GM12878 (cell line): ENCODE measurements at regions not wholly inside any gene's neighbourhood (a gene's known extent, or its start where the extent isn't known, plus 50 kb on each side); places are given as distances from the start of the nearest gene placed in this dataset.

Experiments
- ATAC-seq: fragments of 200-7000 bp; cut with Tn5 transposase; 3 replicates; pipeline ENCODE4 v1.9.1; 2020; ENCODE audit warnings: mild to moderate bottlenecking, moderate library complexity
- BruUV-seq: library from RNA; stranded (reverse); fragments of 400-500 nt; replicated peaks from 2 replicates; lab custom pipeline; 2021; lab: Mats Ljungman, UMichigan
- CTCF ChIA-PET: fragments of 300-600 bp; sonication (Branson Sonifier 250); formaldehyde crosslinking; extraction: SDS; loops from one replicate; lab custom pipeline; 2021; ENCODE audit warnings: inconsistent platforms; lab: Yijun Ruan, JAX
- POLR2A ChIA-PET: fragments of 350-600 bp; formaldehyde crosslinking; extraction: SDS; loops from one replicate; lab custom pipeline; 2021; ENCODE audit warnings: inconsistent platforms; lab: Charles Lee
- RAD21 ChIA-PET: fragments of 300-600 bp; sonication (Branson Sonifier 250); formaldehyde crosslinking; loops from one replicate; lab custom pipeline; 2023; ENCODE audit warnings: antibody characterized with exemption; ENCODE audit not compliant: unreplicated experiment; lab: Charles Lee
- SMC1A ChIA-PET: fragments of 300-600 bp; sonication (Branson Sonifier 250); formaldehyde crosslinking; loops from one replicate; lab custom pipeline; 2023; ENCODE audit not compliant: unreplicated experiment, uncharacterized antibody; lab: Charles Lee
- DNase-seq: peaks from one replicate; pipeline ENCODE4 v3.0.0-alpha.2; 2011; ENCODE audit warnings: low read depth, low spot score
- FAIRE-seq: peaks from 3 replicates; lab custom pipeline; 2011; peaks lifted over from hg19 to GRCh38; lab: Jason Lieb, UNC
- H2AFZ ChIP-seq: 2 replicates; pipeline ENCODE4 v1.6.0; 2011; ENCODE audit warnings: low read depth, low read length, control low read depth; ENCODE audit not compliant: control insufficient read depth
- H3K27ac ChIP-seq: 2 replicates; pipeline ENCODE4 v1.5.1; 2011; ENCODE audit warnings: control low read depth; ENCODE audit not compliant: control insufficient read depth, insufficient read depth
- H3K27me3 ChIP-seq, 2 experiments: replicated peaks in 1 of 2; 2 replicates each; pipeline versions ENCODE4 v1.6.0 to v1.6.1; 2011; ENCODE audit warnings: low read length in 1 of 2; ENCODE audit not compliant: control insufficient read depth in 2 of 2, insufficient read depth in 2 of 2
- H3K36me3 ChIP-seq, 2 experiments: 2 replicates each; pipeline ENCODE4 v1.5.1; 2011; ENCODE audit warnings: low read length in 1 of 2; ENCODE audit not compliant: control insufficient read depth in 2 of 2, insufficient read depth in 2 of 2
- H3K4me1 ChIP-seq: 2 replicates; pipeline ENCODE4 v1.6.1; 2011; ENCODE audit warnings: mild to moderate bottlenecking, low read length, moderate library complexity, mixed read lengths; ENCODE audit not compliant: control insufficient read depth, insufficient read depth
- H3K4me2 ChIP-seq: 2 replicates; pipeline ENCODE4 v1.6.0; 2011; ENCODE audit warnings: control low read depth; ENCODE audit not compliant: control insufficient read depth, insufficient read depth
- H3K4me3 ChIP-seq: fragments of 200-600 bp; sonication (generic); 2 replicates; pipeline ENCODE4 v1.5.1; 2016
- H3K79me2 ChIP-seq: 2 replicates; pipeline ENCODE4 v1.6.0; 2011; ENCODE audit warnings: low read length; ENCODE audit not compliant: control insufficient read depth, insufficient read depth
- H3K9ac ChIP-seq: 2 replicates; pipeline ENCODE4 v1.8.0; 2011; ENCODE audit warnings: low read length, control low read depth, mixed read lengths; ENCODE audit not compliant: control insufficient read depth, insufficient read depth
- H3K9me3 ChIP-seq: replicated peaks from 3 replicates; pipeline ENCODE4 v1.5.1; 2011; ENCODE audit warnings: mild to moderate bottlenecking, low read length; ENCODE audit not compliant: control insufficient read depth, insufficient read depth
- H4K20me1 ChIP-seq: 2 replicates; pipeline ENCODE4 v1.6.0; 2011; ENCODE audit not compliant: control insufficient read depth, insufficient read depth
- ASH2L ChIP-seq: fragments of 300-600, 200-600 bp; sonication (generic); IDR thresholded peaks from 2 replicates; pipeline ENCODE4 v1.6.1; 2017; ENCODE audit warnings: low read depth, mild to moderate bottlenecking, borderline replicate concordance
- CBX3 ChIP-seq: fragments of 200-600 bp; sonication (generic); IDR thresholded peaks from 2 replicates; pipeline ENCODE4 v1.6.1; 2016; ENCODE audit warnings: low read depth, borderline replicate concordance
- CBX5 ChIP-seq: sonication (generic); IDR thresholded peaks from 2 replicates; pipeline ENCODE4 v1.6.1; 2016; ENCODE audit warnings: low read depth, moderate library complexity, mild to moderate bottlenecking, inconsistent platforms
- EP300 ChIP-seq, 2 experiments: fragments of 150-350 bp in 1 of 2; IDR thresholded peaks; 2 replicates each; pipeline ENCODE4 v1.6.1; 2011 to 2012; ENCODE audit warnings: low read depth in 2 of 2, low read length in 2 of 2, borderline replicate concordance in 1 of 2, improper control_type of control experiment in 1 of 2, inconsistent platforms in 1 of 2; ENCODE audit not compliant: control insufficient read depth in 1 of 2
- FOS ChIP-seq: IDR thresholded peaks from 3 replicates; pipeline ENCODE4 v1.6.1; 2011; ENCODE audit warnings: borderline replicate concordance; ENCODE audit not compliant: insufficient read length; ENCODE audit errors: extremely low read depth
- HDAC2 ChIP-seq: fragments of 200-600 bp; sonication (generic); IDR thresholded peaks from 2 replicates; pipeline ENCODE4 v1.6.1; 2017
- MXI1 ChIP-seq: fragments of 150-350 bp; IDR thresholded peaks from 2 replicates; pipeline ENCODE4 v1.6.1; 2011; ENCODE audit warnings: low read depth, mild to moderate bottlenecking, inconsistent platforms, low read length, improper control_type of control experiment
- RELA ChIP-seq: fragments of 450-650 bp; IDR thresholded peaks from 2 replicates; pipeline ENCODE4 v1.8.0; 2014; ENCODE audit warnings: borderline replicate concordance; ENCODE audit not compliant: partially characterized antibody
- STAT1 ChIP-seq: fragments of 450-650 bp; conservative IDR thresholded peaks from 2 replicates; pipeline ENCODE4 v1.6.1; 2014; ENCODE audit warnings: antibody characterized with exemption, mild to moderate bottlenecking
- TCF7 ChIP-seq: IDR thresholded peaks from 2 replicates; pipeline ENCODE4 v1.6.1; 2014; ENCODE audit warnings: antibody characterized with exemption, borderline replicate concordance
- ZNF274 ChIP-seq: IDR thresholded peaks from one replicate; pipeline ENCODE4 v1.8.0; 2011; ENCODE audit not compliant: insufficient read length, insufficient read depth
- WGBS: methylation state at CpG from one replicate; pipeline ENCODE4 v1.1.6; 2016; ENCODE audit warnings: low lambda C conversion rate; ENCODE audit not compliant: insufficient replicate concordance, insufficient coverage; ENCODE audit errors: missing lambda C conversion rate; 5-methylcytosine and 5-hydroxymethylcytosine counted together
- in situ Hi-C: fragments of 300-500 bp; cut with MboI; formaldehyde crosslinking; loops from 9 replicates; pipeline ENCODE4 v1.14.3; 2018; ENCODE audit warnings: mixed read lengths
- intact Hi-C: fragments of 100-400 bp; cut with micrococcal nuclease; formaldehyde crosslinking; loops from one replicate; pipeline ENCODE4 v1.14.2; 2022; ENCODE audit not compliant: unreplicated experiment
- TF ChIP-seq, protein P1 (sequence below): fragments of 150-350 bp; IDR thresholded peaks from 2 replicates; pipeline ENCODE4 v1.6.1; 2016; ENCODE audit warnings: low read depth, low read length

DNA sequence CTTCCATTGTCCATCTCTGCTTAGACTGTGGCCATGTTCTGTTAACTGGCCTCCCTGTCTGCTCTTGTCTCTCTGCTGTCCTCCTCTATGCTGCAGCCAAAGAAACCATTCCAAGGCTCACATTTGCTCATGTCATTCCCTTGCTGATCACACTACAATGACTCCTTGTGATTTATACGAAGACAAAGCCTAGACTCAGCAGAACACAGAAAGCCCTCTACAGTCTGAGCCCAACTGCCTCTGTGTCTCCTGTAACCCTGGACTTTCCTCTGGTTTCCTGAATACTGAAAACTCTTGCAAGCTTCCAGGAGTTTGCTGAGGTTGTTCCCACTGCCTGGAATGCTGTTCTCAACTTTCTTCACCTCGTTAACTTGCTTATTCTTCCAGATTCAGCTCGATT, 191.8 kb downstream of the TMEM38B start:
- Histone ChIP-seq H3K9ac (no peak overlapping the region), H3K27me3 (no peaks in the 10 kb centered on the region), H4K20me1 (no peaks in the 10 kb centered on the region), H3K4me3 (no peak overlapping the region), H3K4me1 (peaks cover 13% of the 10 kb centered on the region), H3K79me2 (no peaks in the 10 kb centered on the region), H3K36me3 (no peaks in the 10 kb centered on the region), H2AFZ (no peak overlapping the region), H3K27ac (no peak overlapping the region), H3K4me2 (no peak overlapping the region), H3K9me3 (no peaks in the 10 kb centered on the region)
- no peak for FAIRE-seq
- ChIA-PET RAD21 (no interaction called here), SMC1A (interaction anchor here (0.8 kb wide), 1 partner anchor 44 kb away, joined by 3 read pairs; no protein-coding TSS in a partner anchor), CTCF (interaction anchor here (10.5 kb wide), 1 partner anchor 44 kb away, joined by 204 read pairs; no protein-coding TSS in a partner anchor), POLR2A (no interaction called here)
- TF ChIP-seq RELA (no peak), CBX3 (no peak), MXI1 (no peak), FOS (no peak), TCF7 (no peak), ASH2L (no peak), HDAC2 (no peak), STAT1 (no peak), EP300 (IDR thresholded peaks at IDR 0.05; ENCODE audit: borderline replicate concordance in 1 of 2, control insufficient read depth in 1 of 2, low read depth in 2 of 2, low read length in 2 of 2) (no peak), CBX5 (no peak), ZNF274 (no peak)
- TF ChIP-seq, protein P1, sequence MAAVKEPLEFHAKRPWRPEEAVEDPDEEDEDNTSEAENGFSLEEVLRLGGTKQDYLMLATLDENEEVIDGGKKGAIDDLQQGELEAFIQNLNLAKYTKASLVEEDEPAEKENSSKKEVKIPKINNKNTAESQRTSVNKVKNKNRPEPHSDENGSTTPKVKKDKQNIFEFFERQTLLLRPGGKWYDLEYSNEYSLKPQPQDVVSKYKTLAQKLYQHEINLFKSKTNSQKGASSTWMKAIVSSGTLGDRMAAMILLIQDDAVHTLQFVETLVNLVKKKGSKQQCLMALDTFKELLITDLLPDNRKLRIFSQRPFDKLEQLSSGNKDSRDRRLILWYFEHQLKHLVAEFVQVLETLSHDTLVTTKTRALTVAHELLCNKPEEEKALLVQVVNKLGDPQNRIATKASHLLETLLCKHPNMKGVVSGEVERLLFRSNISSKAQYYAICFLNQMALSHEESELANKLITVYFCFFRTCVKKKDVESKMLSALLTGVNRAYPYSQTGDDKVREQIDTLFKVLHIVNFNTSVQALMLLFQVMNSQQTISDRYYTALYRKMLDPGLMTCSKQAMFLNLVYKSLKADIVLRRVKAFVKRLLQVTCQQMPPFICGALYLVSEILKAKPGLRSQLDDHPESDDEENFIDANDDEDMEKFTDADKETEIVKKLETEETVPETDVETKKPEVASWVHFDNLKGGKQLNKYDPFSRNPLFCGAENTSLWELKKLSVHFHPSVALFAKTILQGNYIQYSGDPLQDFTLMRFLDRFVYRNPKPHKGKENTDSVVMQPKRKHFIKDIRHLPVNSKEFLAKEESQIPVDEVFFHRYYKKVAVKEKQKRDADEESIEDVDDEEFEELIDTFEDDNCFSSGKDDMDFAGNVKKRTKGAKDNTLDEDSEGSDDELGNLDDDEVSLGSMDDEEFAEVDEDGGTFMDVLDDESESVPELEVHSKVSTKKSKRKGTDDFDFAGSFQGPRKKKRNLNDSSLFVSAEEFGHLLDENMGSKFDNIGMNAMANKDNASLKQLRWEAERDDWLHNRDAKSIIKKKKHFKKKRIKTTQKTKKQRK, result no peak
- no peak for ATAC-seq
- intact Hi-C loops, result no loop called here
- BruUV-seq, result no TSS peak
- 13% methylated on average over 3 of the region's 3 CpGs for WGBS
- in situ Hi-C loops, result no loop called here
- no peak for DNase-seq
